Mesenchymal stem cell (in vitro differentiated cells and primary cell): ENCODE measurements at regions not wholly inside any gene's neighbourhood (a gene's known extent, or its start where the extent isn't known, plus 50 kb on each side); places are given as distances from the start of the nearest gene placed in this dataset.

Experiments
- DNase-seq: peaks from one replicate; pipeline ENCODE4 v3.0.0-alpha.2; 2013
- H2AFZ ChIP-seq: one replicate; pipeline ENCODE4 v1.6.1; 2013; ENCODE audit warnings: low read depth, mild to moderate bottlenecking, control low read depth, inconsistent platforms, low read length, moderate library complexity
- H2AK5ac ChIP-seq: 2 replicates; pipeline ENCODE4 v1.6.1; 2013; ENCODE audit warnings: low read length, moderate library complexity, mild to moderate bottlenecking, inconsistent platforms; ENCODE audit not compliant: severe bottlenecking
- H2BK120ac ChIP-seq: one replicate; pipeline ENCODE4 v1.6.1; 2013; ENCODE audit warnings: low read depth, mild to moderate bottlenecking, inconsistent platforms, low read length, moderate library complexity
- H2BK12ac ChIP-seq, 2 experiments: one replicate each; pipeline ENCODE4 v1.6.1; 2013; ENCODE audit warnings: inconsistent platforms in 2 of 2, low read length in 2 of 2, mild to moderate bottlenecking in 2 of 2, moderate library complexity in 2 of 2, control low read depth in 1 of 2
- H2BK15ac ChIP-seq: one replicate; pipeline ENCODE4 v1.6.1; 2013; ENCODE audit warnings: mild to moderate bottlenecking, low read depth, inconsistent platforms; ENCODE audit not compliant: poor library complexity, severe bottlenecking
- H2BK5ac ChIP-seq: 2 replicates; pipeline ENCODE4 v1.6.1; 2013; ENCODE audit warnings: low read depth, mild to moderate bottlenecking, low read length, control low read depth, inconsistent platforms; ENCODE audit not compliant: poor library complexity, severe bottlenecking
- H3K14ac ChIP-seq, 2 experiments: one replicate each; pipeline ENCODE4 v1.6.1; 2013; ENCODE audit warnings: inconsistent platforms in 2 of 2, low read length in 2 of 2, control low read depth in 1 of 2, mild to moderate bottlenecking in 1 of 2, moderate library complexity in 1 of 2
- H3K18ac ChIP-seq, 2 experiments: one replicate each; pipeline ENCODE4 v1.6.1; 2013; ENCODE audit warnings: inconsistent platforms in 2 of 2, low read length in 2 of 2, control low read depth in 1 of 2, low read depth in 1 of 2, mild to moderate bottlenecking in 1 of 2
- H3K23ac ChIP-seq, 2 experiments: one replicate each; pipeline ENCODE4 v1.6.1; 2013; ENCODE audit warnings: inconsistent platforms in 2 of 2, low read length in 2 of 2, mild to moderate bottlenecking in 2 of 2, moderate library complexity in 2 of 2, control low read depth in 1 of 2
- H3K27ac ChIP-seq: 2 replicates; pipeline ENCODE4 v1.5.1; 2013; ENCODE audit warnings: mild to moderate bottlenecking, moderate library complexity, low read length, control low read depth, inconsistent platforms; ENCODE audit not compliant: poor library complexity, severe bottlenecking
- H3K27me3 ChIP-seq, 2 experiments: 2 replicates each; pipeline versions ENCODE4 v1.6.1 to v1.7.0; 2013; ENCODE audit warnings: low read length in 2 of 2, mild to moderate bottlenecking in 2 of 2, moderate library complexity in 2 of 2, control low read depth in 1 of 2, inconsistent platforms in 1 of 2; ENCODE audit not compliant: control insufficient read depth in 1 of 2, insufficient read depth in 1 of 2
- H3K36me3 ChIP-seq, 2 experiments: 2 replicates each; pipeline versions ENCODE4 v1.6.1 to v1.7.0; 2013; ENCODE audit warnings: low read length in 2 of 2, control low read depth in 1 of 2, inconsistent platforms in 1 of 2, low read depth in 1 of 2, mild to moderate bottlenecking in 1 of 2; ENCODE audit not compliant: insufficient read depth in 2 of 2, control insufficient read depth in 1 of 2
- H3K4ac ChIP-seq, 2 experiments: one replicate each; pipeline ENCODE4 v1.6.1; 2013; ENCODE audit warnings: inconsistent platforms in 2 of 2, low read length in 2 of 2, mild to moderate bottlenecking in 2 of 2, moderate library complexity in 2 of 2, control low read depth in 1 of 2, low read depth in 1 of 2
- H3K4me1 ChIP-seq: 2 replicates; pipeline ENCODE4 v1.6.1; 2013; ENCODE audit warnings: low read depth, low read length, control low read depth; ENCODE audit not compliant: control insufficient read depth, insufficient read depth
- H3K4me2 ChIP-seq: 2 replicates; pipeline ENCODE4 v1.6.1; 2013; ENCODE audit warnings: low read length, mild to moderate bottlenecking, inconsistent platforms; ENCODE audit not compliant: poor library complexity, severe bottlenecking
- H3K4me3 ChIP-seq, 2 experiments: 2 replicates each; pipeline versions ENCODE4 v1.5.1 to v1.7.0; 2013; ENCODE audit warnings: low read length in 2 of 2, mild to moderate bottlenecking in 2 of 2, control low read depth in 1 of 2, low read depth in 1 of 2; ENCODE audit not compliant: insufficient read depth in 1 of 2
- H3K79me1 ChIP-seq: replicated peaks from 2 replicates; pipeline ENCODE4 v1.6.1; 2013; ENCODE audit warnings: mild to moderate bottlenecking, control low read depth, low read length, inconsistent platforms; ENCODE audit not compliant: poor library complexity, severe bottlenecking
- H3K9ac ChIP-seq: 2 replicates; pipeline ENCODE4 v1.7.0; 2013; ENCODE audit warnings: mild to moderate bottlenecking, low read length, moderate library complexity
- H3K9me3 ChIP-seq: 2 replicates; pipeline ENCODE4 v1.7.0; 2013; ENCODE audit warnings: mild to moderate bottlenecking, low read length; ENCODE audit not compliant: control insufficient read depth
- H4K8ac ChIP-seq: one replicate; pipeline ENCODE4 v1.6.1; 2013; ENCODE audit warnings: inconsistent platforms, mild to moderate bottlenecking, low read length, moderate library complexity
- H4K91ac ChIP-seq: one replicate; pipeline ENCODE4 v1.6.1; 2013; ENCODE audit warnings: mild to moderate bottlenecking, low read length, inconsistent platforms
- WGBS: methylation state at CpG from one replicate; pipeline ENCODE4 v1.1.7; 2013; ENCODE audit warnings: mixed read lengths; 5-methylcytosine and 5-hydroxymethylcytosine counted together

DNA sequence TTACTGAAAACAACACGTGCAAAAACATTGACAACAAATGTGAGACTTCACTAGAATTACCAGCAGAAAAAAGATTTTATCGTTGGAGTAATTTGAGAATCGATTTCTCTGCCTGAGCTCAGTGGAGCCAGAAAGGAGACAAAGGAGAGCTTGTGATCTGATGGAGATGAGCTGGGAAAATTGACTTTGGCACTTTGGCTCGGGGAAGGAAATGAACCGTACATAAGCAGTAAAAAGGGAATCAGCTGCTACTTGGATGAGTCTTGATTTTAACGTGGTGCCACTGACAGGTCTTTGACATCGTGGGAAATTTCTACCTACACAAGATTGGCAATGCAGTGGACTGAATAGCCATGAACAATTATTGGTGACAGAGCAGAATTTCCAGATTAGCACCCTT is 244.7 kb upstream of the RPS23 start:
- no peak overlapping the region for H3K18ac ChIP-seq
- no peak overlapping the region for H4K91ac ChIP-seq
- H2AK5ac ChIP-seq = no peak overlapping the region
- H3K27me3 ChIP-seq = peaks cover 0 to 10% of the 10 kb centered on the region in 2 experiments
- H3K27ac ChIP-seq = no peak overlapping the region
- no peaks in the 10 kb centered on the region for H3K79me1 ChIP-seq
- no peak overlapping the region for H2BK12ac ChIP-seq
- WGBS = 87% methylated on average over 7 of the region's 7 CpGs
- no peak for DNase-seq
- H3K4me1 ChIP-seq = no peaks in the 10 kb centered on the region
- H3K36me3 ChIP-seq = no peaks in the 10 kb centered on the region
- H3K14ac ChIP-seq = no peak overlapping the region
- no peak overlapping the region for H2BK5ac ChIP-seq
- H2BK15ac ChIP-seq = no peak overlapping the region
- H3K9me3 ChIP-seq = no peaks in the 10 kb centered on the region
- H2BK120ac ChIP-seq = no peak overlapping the region
- H3K9ac ChIP-seq = no peak overlapping the region
- no peak overlapping the region for H3K4me2 ChIP-seq
- H3K23ac ChIP-seq = no peak overlapping the region
- no peak overlapping the region for H3K4ac ChIP-seq
- no peak overlapping the region for H3K4me3 ChIP-seq
- no peak overlapping the region for H2AFZ ChIP-seq
- no peak overlapping the region for H4K8ac ChIP-seq

- Histone ChIP-seq H3K4me2 (no peak overlapping the region), H3K4me1 (no peaks in the 10 kb centered on the region), H3K23ac (no peak overlapping the region), H2BK5ac (no peak overlapping the region), H3K36me3 (no peaks in the 10 kb centered on the region), H2AK5ac (no peak overlapping the region), H2BK120ac (no peak overlapping the region), H2BK15ac (no peak overlapping the region), H4K8ac (no peak overlapping the region), H3K14ac (no peak overlapping the region), H3K9me3 (no peaks in the 10 kb centered on the region), H2BK12ac (no peak overlapping the region), H3K27ac (no peak overlapping the region), H3K27me3 (peaks cover 0 to 10% of the 10 kb centered on the region in 2 experiments), H3K4ac (no peak overlapping the region), H3K4me3 (no peak overlapping the region), H2AFZ (no peak overlapping the region), H3K9ac (no peak overlapping the region), H3K18ac (no peak overlapping the region), H3K79me1 (no peaks in the 10 kb centered on the region), H4K91ac (no peak overlapping the region)
- WGBS = 88% methylated on average over 3 of the region's 4 CpGs
- DNase-seq = no peak
Measured at GRCh38 chr5:82521431-82522051, 243.4 kb upstream of the RPS23 start.

- Histone ChIP-seq H3K18ac (no peak overlapping the region), H3K9ac (no peak overlapping the region), H3K27ac (no peak overlapping the region), H3K23ac (no peak overlapping the region), H3K4me1 (no peaks in the 10 kb centered on the region), H2BK5ac (no peak overlapping the region), H3K4ac (no peak overlapping the region), H2AK5ac (no peak overlapping the region), H2BK120ac (no peak overlapping the region), H3K36me3 (no peaks in the 10 kb centered on the region), H3K79me1 (no peaks in the 10 kb centered on the region), H4K91ac (no peak overlapping the region), H3K4me3 (no peak overlapping the region), H2BK15ac (no peak overlapping the region), H3K14ac (no peak overlapping the region), H3K4me2 (no peak overlapping the region), H3K9me3 (no peaks in the 10 kb centered on the region), H2BK12ac (no peak overlapping the region), H4K8ac (no peak overlapping the region), H2AFZ (no peak overlapping the region), H3K27me3 (peaks cover 0 to 10% of the 10 kb centered on the region in 2 experiments)
- 58% methylated on average over 2 of the region's 3 CpGs for WGBS
- no peak for DNase-seq
Measured at GRCh38 chr5:82519558-82519957, 241.4 kb upstream of the RPS23 start.

- Histone ChIP-seq H3K9ac (no peak overlapping the region), H3K4ac (no peak overlapping the region), H3K4me3 (no peak overlapping the region), H3K27ac (no peak overlapping the region), H2AK5ac (no peak overlapping the region), H3K14ac (no peak overlapping the region), H2AFZ (no peak overlapping the region), H4K8ac (no peak overlapping the region), H3K9me3 (no peaks in the 10 kb centered on the region), H3K36me3 (no peaks in the 10 kb centered on the region), H3K4me1 (no peaks in the 10 kb centered on the region), H3K23ac (no peak overlapping the region), H2BK15ac (no peak overlapping the region), H2BK12ac (no peak overlapping the region), H2BK5ac (no peak overlapping the region), H2BK120ac (no peak overlapping the region), H4K91ac (no peak overlapping the region), H3K18ac (no peak overlapping the region), H3K79me1 (no peaks in the 10 kb centered on the region), H3K27me3 (peaks cover 0 to 5% of the 10 kb centered on the region in 2 experiments), H3K4me2 (no peak overlapping the region)
- no peak for DNase-seq
- WGBS = 78% methylated on average over 3 of the region's 4 CpGs
Measured at GRCh38 chr5:82517544-82518075, 239.5 kb upstream of the RPS23 start.
